IMR-90 (cell line): ENCODE measurements at regions not wholly inside any gene's neighbourhood (a gene's known extent, or its start where the extent isn't known, plus 50 kb on each side); places are given as distances from the start of the nearest gene placed in this dataset.

Experiments used
- ATAC-seq: fragments of 200-7000 bp; cut with Tn5 transposase; 2 replicates; pipeline ENCODE4 v1.9.1; 2020; ENCODE audit warnings: low read depth, mild to moderate bottlenecking, moderate library complexity
- BruUV-seq: library from RNA; stranded (reverse); fragments of 400-500 nt; replicated peaks from 2 replicates; lab custom pipeline; 2021; lab: Mats Ljungman, UMichigan
- CTCF ChIA-PET: fragments of 300-600 bp; formaldehyde crosslinking; extraction: SDS; loops from one replicate; lab custom pipeline; 2021; ENCODE audit warnings: antibody characterized with exemption; lab: Yijun Ruan, JAX
- POLR2A ChIA-PET: fragments of 300-600 bp; sonication (Branson Sonifier 250); formaldehyde crosslinking; loops from one replicate; lab custom pipeline; 2022; ENCODE audit warnings: antibody characterized with exemption; ENCODE audit not compliant: unreplicated experiment; lab: Charles Lee
- DNase-seq: peaks from one replicate; pipeline ENCODE4 v3.0.0; 2013
- H2AFZ ChIP-seq: replicated peaks from 2 replicates; pipeline ENCODE3; 2013; ENCODE audit warnings: low read length, mild to moderate bottlenecking; ENCODE audit not compliant: poor library complexity
- H2AK5ac ChIP-seq: 2 replicates; pipeline ENCODE4 v1.6.1; 2013; ENCODE audit warnings: low read depth, low read length, inconsistent platforms
- H2AK9ac ChIP-seq: replicated peaks from 2 replicates; pipeline ENCODE3; 2013; ENCODE audit warnings: mild to moderate bottlenecking, low read depth, low read length, moderate library complexity; ENCODE audit not compliant: poor library complexity
- H2BK120ac ChIP-seq: 2 replicates; pipeline ENCODE4 v1.6.1; 2013; ENCODE audit warnings: low read depth, low read length, inconsistent platforms
- H2BK15ac ChIP-seq: 3 replicates; pipeline ENCODE4 v1.6.1; 2013; ENCODE audit warnings: low read depth, low read length, inconsistent platforms
- H2BK20ac ChIP-seq: 2 replicates; pipeline ENCODE4 v1.6.1; 2013; ENCODE audit warnings: low read depth, mild to moderate bottlenecking, inconsistent platforms, low read length, moderate library complexity
- H2BK5ac ChIP-seq: 2 replicates; pipeline ENCODE4 v1.6.1; 2013; ENCODE audit warnings: mild to moderate bottlenecking, low read depth, low read length, inconsistent platforms; ENCODE audit not compliant: poor library complexity, severe bottlenecking
- H3K14ac ChIP-seq: replicated peaks from 2 replicates; pipeline ENCODE4 v1.6.1; 2013; ENCODE audit warnings: low read depth, low read length, inconsistent platforms
- H3K18ac ChIP-seq: 2 replicates; pipeline ENCODE4 v1.6.1; 2013; ENCODE audit warnings: low read depth, low read length, control low read depth
- H3K23ac ChIP-seq: 2 replicates; pipeline ENCODE4 v1.6.1; 2013; ENCODE audit warnings: low read depth, low read length, inconsistent platforms
- H3K27ac ChIP-seq: 2 replicates; pipeline ENCODE4 v1.5.1; 2013; ENCODE audit warnings: mild to moderate bottlenecking, control low read depth, low read length; ENCODE audit not compliant: insufficient read depth
- H3K27me3 ChIP-seq: 2 replicates; pipeline ENCODE4 v1.6.1; 2013; ENCODE audit warnings: low read length; ENCODE audit not compliant: control insufficient read depth, insufficient read depth
- H3K36me3 ChIP-seq: 2 replicates; pipeline ENCODE4 v1.6.1; 2013; ENCODE audit warnings: low read length, mixed read lengths; ENCODE audit not compliant: control insufficient read depth, insufficient read depth
- H3K4ac ChIP-seq: 2 replicates; pipeline ENCODE4 v1.6.1; 2013; ENCODE audit warnings: low read depth, low read length, inconsistent platforms
- H3K4me1 ChIP-seq: 2 replicates; pipeline ENCODE4 v1.6.1; 2013; ENCODE audit warnings: low read length, mixed read lengths; ENCODE audit not compliant: control insufficient read depth, insufficient read depth
- H3K4me2 ChIP-seq: 2 replicates; pipeline ENCODE4 v1.6.1; 2013; ENCODE audit warnings: low read depth, mild to moderate bottlenecking, control low read depth, low read length, moderate library complexity
- H3K4me3 ChIP-seq: 2 replicates; pipeline ENCODE4 v1.5.1; 2013; ENCODE audit warnings: low read depth, mild to moderate bottlenecking, control low read depth, low read length, moderate library complexity; ENCODE audit not compliant: insufficient read depth
- H3K56ac ChIP-seq: 2 replicates; pipeline ENCODE4 v1.6.1; 2013; ENCODE audit warnings: low read length, inconsistent platforms; ENCODE audit not compliant: insufficient read depth; ENCODE audit errors: extremely low read depth
- H3K79me1 ChIP-seq, 2 experiments: 2 replicates each; pipeline ENCODE4 v1.6.1; 2013; ENCODE audit warnings: low read length in 2 of 2, inconsistent platforms in 1 of 2, low read depth in 1 of 2
- H3K9ac ChIP-seq: 2 replicates; pipeline ENCODE4 v1.6.1; 2013; ENCODE audit warnings: low read depth, low read length, control low read depth
- H3K9me1 ChIP-seq: 2 replicates; pipeline ENCODE4 v1.6.1; 2013; ENCODE audit warnings: low read length, inconsistent platforms; ENCODE audit not compliant: insufficient read depth
- H3K9me3 ChIP-seq: 2 replicates; pipeline ENCODE4 v1.6.1; 2013; ENCODE audit warnings: low read length; ENCODE audit not compliant: control insufficient read depth, insufficient read depth
- H4K20me1 ChIP-seq: 2 replicates; pipeline ENCODE4 v1.6.1; 2013; ENCODE audit warnings: low read length, inconsistent platforms; ENCODE audit not compliant: insufficient read depth
- H4K5ac ChIP-seq: 2 replicates; pipeline ENCODE4 v1.6.1; 2013; ENCODE audit warnings: mild to moderate bottlenecking, low read depth, low read length, control low read depth
- H4K8ac ChIP-seq, 2 experiments: 2 replicates each; pipeline ENCODE4 v1.6.1; 2013; ENCODE audit warnings: low read depth in 2 of 2, low read length in 2 of 2, control low read depth in 1 of 2, inconsistent platforms in 1 of 2
- H4K91ac ChIP-seq: 2 replicates; pipeline ENCODE4 v1.6.1; 2013; ENCODE audit warnings: low read depth, low read length, inconsistent platforms; ENCODE audit not compliant: insufficient read depth
- BHLHE40 ChIP-seq: fragments of 150-350 bp; IDR thresholded peaks from 2 replicates; pipeline ENCODE4 v1.6.1; 2016; ENCODE audit warnings: mild to moderate bottlenecking, low read depth, low read length
- CHD1 ChIP-seq: IDR thresholded peaks from 2 replicates; pipeline ENCODE4 v1.6.1; 2012; ENCODE audit warnings: low read depth, low read length, improper control_type of control experiment
- SMC3 ChIP-seq: fragments of 150-350 bp; IDR thresholded peaks from 2 replicates; pipeline ENCODE4 v1.6.1; 2016; ENCODE audit warnings: low read depth, mild to moderate bottlenecking, antibody characterized with exemption, low read length, moderate library complexity
- WGBS, 2 experiments: methylation state at CpG; one replicate each; pipeline versions ENCODE4 v1.1.5 to v1.1.7; 2013; ENCODE audit warnings: missing lambda C conversion rate in 2 of 2; ENCODE audit not compliant: insufficient read length in 1 of 2; ENCODE audit errors: extremely low coverage in 2 of 2; 5-methylcytosine and 5-hydroxymethylcytosine counted together
- dilution Hi-C: fragments of 300-500 bp; cut with HindIII; formaldehyde crosslinking; loops from one replicate; pipeline ENCODE4 v1.14.3; 2018; ENCODE audit warnings: low sequenced_read_pairs; ENCODE audit not compliant: unreplicated experiment
- in situ Hi-C: fragments of 300-500 bp; cut with MboI; formaldehyde crosslinking; loops from 3 replicates; pipeline ENCODE4 v1.14.3; 2019; ENCODE audit warnings: low sequenced_read_pairs, inconsistent platforms, mixed read lengths
- intact Hi-C: fragments of 100-400 bp; cut with micrococcal nuclease; formaldehyde crosslinking; loops from 2 replicates; pipeline ENCODE4 v1.10.0; 2022
- TF ChIP-seq, protein P1 (sequence below): conservative IDR thresholded peaks from 2 replicates; pipeline ENCODE4 v1.5.1; 2012; ENCODE audit warnings: mild to moderate bottlenecking, low read depth, low read length, improper control_type of control experiment

DNA sequence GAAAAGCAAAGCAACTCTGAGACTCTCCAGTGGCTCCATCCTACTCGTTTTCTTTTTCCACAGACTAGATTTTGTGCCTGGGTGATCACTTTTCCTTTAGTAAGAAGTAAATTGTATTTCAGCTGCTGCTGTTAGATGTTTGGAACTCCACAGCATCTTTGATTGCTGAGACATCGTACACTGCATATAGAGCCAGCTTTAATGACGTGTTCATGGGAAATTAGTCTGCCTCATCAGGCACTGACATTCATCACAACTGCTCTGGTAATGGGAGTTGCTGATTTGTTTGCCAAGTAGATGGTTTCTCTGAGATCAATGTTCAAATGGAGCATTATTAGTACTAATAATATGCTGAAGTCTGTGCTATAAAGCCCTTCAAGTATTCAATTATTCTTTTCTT lies 573.8 kb upstream of the NR5A2 start:
- Histone ChIP-seq H3K56ac (no peak overlapping the region), H2BK15ac (no peak overlapping the region), H2AFZ (no peak overlapping the region), H2BK120ac (no peak overlapping the region), H2BK20ac (no peak overlapping the region), H3K79me1 (no peaks in the 10 kb centered on the region), H4K8ac (no peak overlapping the region), H2AK5ac (no peak overlapping the region), H3K4ac (no peak overlapping the region), H4K5ac (no peak overlapping the region), H3K36me3 (no peaks in the 10 kb centered on the region), H2AK9ac (no peak overlapping the region), H3K18ac (no peak overlapping the region), H4K20me1 (no peaks in the 10 kb centered on the region), H3K14ac (no peak overlapping the region), H3K27me3 (no peaks in the 10 kb centered on the region), H3K23ac (no peak overlapping the region), H4K91ac (no peak overlapping the region), H3K9me1 (no peaks in the 10 kb centered on the region), H3K4me3 (no peak overlapping the region), H2BK5ac (no peak overlapping the region), H3K9ac (no peak overlapping the region), H3K9me3 (no peaks in the 10 kb centered on the region), H3K27ac (no peak overlapping the region), H3K4me2 (no peak overlapping the region), H3K4me1 (no peaks in the 10 kb centered on the region)
- in situ Hi-C loops (loop anchor here (25.0 kb wide), 1 partner anchor 691 kb away; no protein-coding TSS in a partner anchor), intact Hi-C loops (no loop called here), dilution Hi-C loops (no loop called here)
- ChIA-PET CTCF (interaction anchor here (0.7 kb wide), 1 partner anchor 192 kb away, joined by 3 read pairs; no protein-coding TSS in a partner anchor), POLR2A (no interaction called here)
- DNase-seq (peak; percentile 25), ATAC-seq (no peak)
- BruUV-seq: no TSS peak
- WGBS, 2 experiments: no CpG with 5 or more reads among the region's 3 CpGs
- TF ChIP-seq BHLHE40 (no peak), SMC3 (no peak), CHD1 (no peak)
- TF ChIP-seq, protein P1, sequence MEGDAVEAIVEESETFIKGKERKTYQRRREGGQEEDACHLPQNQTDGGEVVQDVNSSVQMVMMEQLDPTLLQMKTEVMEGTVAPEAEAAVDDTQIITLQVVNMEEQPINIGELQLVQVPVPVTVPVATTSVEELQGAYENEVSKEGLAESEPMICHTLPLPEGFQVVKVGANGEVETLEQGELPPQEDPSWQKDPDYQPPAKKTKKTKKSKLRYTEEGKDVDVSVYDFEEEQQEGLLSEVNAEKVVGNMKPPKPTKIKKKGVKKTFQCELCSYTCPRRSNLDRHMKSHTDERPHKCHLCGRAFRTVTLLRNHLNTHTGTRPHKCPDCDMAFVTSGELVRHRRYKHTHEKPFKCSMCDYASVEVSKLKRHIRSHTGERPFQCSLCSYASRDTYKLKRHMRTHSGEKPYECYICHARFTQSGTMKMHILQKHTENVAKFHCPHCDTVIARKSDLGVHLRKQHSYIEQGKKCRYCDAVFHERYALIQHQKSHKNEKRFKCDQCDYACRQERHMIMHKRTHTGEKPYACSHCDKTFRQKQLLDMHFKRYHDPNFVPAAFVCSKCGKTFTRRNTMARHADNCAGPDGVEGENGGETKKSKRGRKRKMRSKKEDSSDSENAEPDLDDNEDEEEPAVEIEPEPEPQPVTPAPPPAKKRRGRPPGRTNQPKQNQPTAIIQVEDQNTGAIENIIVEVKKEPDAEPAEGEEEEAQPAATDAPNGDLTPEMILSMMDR: no peak
